Glutamatergic neuron (in vitro differentiated cells): ENCODE measurements at regions not wholly inside any gene's neighbourhood (a gene's known extent, or its start where the extent isn't known, plus 50 kb on each side); places are given as distances from the start of the nearest gene placed in this dataset.

Source experiments
- DNase-seq: peaks from one replicate; pipeline ENCODE4 v3.0.0; 2022
- H3K27ac Mint-ChIP-seq: one replicate; pipeline ENCODE4 v1.8.0; 2020; ENCODE audit warnings: mild to moderate bottlenecking, mixed read lengths, inconsistent platforms; ENCODE audit not compliant: unreplicated experiment
- H3K27me3 Mint-ChIP-seq: one replicate; pipeline ENCODE4 v1.8.0; 2020; ENCODE audit warnings: mild to moderate bottlenecking, moderate library complexity, mixed read lengths, inconsistent platforms; ENCODE audit not compliant: unreplicated experiment
- H3K36me3 Mint-ChIP-seq: one replicate; pipeline ENCODE4 v1.8.0; 2020; ENCODE audit warnings: mild to moderate bottlenecking, mixed read lengths, inconsistent platforms; ENCODE audit not compliant: unreplicated experiment
- H3K4me1 Mint-ChIP-seq: one replicate; pipeline ENCODE4 v1.8.0; 2020; ENCODE audit warnings: mild to moderate bottlenecking, low read depth, mixed read lengths, inconsistent platforms; ENCODE audit not compliant: unreplicated experiment
- H3K4me3 Mint-ChIP-seq: one replicate; pipeline ENCODE4 v1.8.0; 2020; ENCODE audit warnings: mild to moderate bottlenecking, mixed read lengths, inconsistent platforms; ENCODE audit not compliant: unreplicated experiment
- H3K9me3 Mint-ChIP-seq: one replicate; pipeline ENCODE4 v1.8.0; 2020; ENCODE audit warnings: mild to moderate bottlenecking, moderate library complexity, mixed read lengths, inconsistent platforms; ENCODE audit not compliant: unreplicated experiment
- TF ChIP-seq, protein P1 (sequence below): fragments of 200-600 bp; sonication (generic); IDR thresholded peaks from one replicate; pipeline ENCODE4 v1.5.0; 2021; ENCODE audit not compliant: partially characterized antibody, unreplicated experiment

DNA sequence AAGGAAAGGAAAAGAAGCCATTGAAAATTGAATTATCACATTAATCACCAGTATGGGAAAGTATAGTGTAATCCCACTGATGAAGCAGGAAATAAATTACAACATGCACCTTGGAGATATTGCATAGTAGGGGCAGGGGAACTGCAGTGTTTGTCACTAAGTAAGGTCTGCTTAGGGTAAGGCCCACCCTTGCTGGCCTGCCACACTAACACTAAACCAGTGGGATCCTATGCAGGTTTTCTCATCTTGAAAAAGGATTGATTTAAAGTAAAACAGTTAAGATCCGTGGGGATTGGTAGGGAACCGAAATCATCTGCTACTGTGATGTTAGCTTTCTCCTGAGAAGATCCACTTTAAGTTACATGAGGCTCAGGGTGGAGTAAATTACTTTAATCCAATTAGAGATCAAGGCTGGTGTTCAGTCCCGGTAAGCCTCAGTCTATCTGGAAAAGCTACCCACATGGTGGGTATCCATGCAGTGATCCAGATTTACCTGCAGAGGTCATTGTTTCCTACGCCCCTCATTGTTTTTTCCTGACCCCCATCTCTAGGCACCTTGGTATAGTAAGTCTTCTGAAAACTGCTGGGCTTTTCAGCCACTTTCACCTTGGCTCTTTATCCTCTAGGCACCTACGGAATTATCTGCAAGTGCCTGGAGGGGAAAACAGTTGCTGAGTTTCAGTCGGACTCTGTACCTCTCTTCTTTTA is 1014.9 kb upstream of the ATXN8OS start:
- no peaks in the 10 kb centered on the region for H3K36me3 Mint-ChIP-seq
- DNase-seq, result no peak
- H3K4me3 Mint-ChIP-seq, result no peak overlapping the region
- peaks cover 44% of the 10 kb centered on the region for H3K4me1 Mint-ChIP-seq
- peaks cover 2% of the 10 kb centered on the region for H3K9me3 Mint-ChIP-seq
- no peaks in the 10 kb centered on the region for H3K27me3 Mint-ChIP-seq
- TF ChIP-seq, protein P1, sequence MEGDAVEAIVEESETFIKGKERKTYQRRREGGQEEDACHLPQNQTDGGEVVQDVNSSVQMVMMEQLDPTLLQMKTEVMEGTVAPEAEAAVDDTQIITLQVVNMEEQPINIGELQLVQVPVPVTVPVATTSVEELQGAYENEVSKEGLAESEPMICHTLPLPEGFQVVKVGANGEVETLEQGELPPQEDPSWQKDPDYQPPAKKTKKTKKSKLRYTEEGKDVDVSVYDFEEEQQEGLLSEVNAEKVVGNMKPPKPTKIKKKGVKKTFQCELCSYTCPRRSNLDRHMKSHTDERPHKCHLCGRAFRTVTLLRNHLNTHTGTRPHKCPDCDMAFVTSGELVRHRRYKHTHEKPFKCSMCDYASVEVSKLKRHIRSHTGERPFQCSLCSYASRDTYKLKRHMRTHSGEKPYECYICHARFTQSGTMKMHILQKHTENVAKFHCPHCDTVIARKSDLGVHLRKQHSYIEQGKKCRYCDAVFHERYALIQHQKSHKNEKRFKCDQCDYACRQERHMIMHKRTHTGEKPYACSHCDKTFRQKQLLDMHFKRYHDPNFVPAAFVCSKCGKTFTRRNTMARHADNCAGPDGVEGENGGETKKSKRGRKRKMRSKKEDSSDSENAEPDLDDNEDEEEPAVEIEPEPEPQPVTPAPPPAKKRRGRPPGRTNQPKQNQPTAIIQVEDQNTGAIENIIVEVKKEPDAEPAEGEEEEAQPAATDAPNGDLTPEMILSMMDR, result no peak
- H3K27ac Mint-ChIP-seq, result peak overlapping the region; percentile 15

DNA sequence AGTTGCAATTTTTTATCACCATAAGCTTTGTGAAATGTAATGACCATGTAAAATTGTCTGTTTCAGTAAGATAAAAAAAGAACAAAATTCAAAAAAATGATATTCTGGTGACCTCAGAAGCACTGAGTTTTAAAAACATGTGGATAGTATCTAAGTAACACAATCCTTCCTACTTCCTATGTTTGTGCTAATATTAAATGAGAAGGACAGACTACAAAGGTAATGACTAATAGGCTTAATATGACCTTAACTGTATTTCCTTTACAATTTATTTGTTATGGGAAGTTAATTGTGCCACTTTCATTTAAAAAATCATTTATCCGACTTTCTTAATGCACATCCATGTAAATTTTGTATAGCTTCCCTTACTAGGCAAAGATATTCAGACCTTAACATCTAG is 1030.4 kb upstream of the ATXN8OS start:
- no peak for DNase-seq
- TF ChIP-seq, protein P1, result no peak
- Mint-ChIP-seq H3K9me3 (no peaks in the 10 kb centered on the region), H3K27me3 (no peaks in the 10 kb centered on the region), H3K4me3 (no peak overlapping the region), H3K36me3 (no peaks in the 10 kb centered on the region), H3K4me1 (no peaks in the 10 kb centered on the region), H3K27ac (no peak overlapping the region)

DNA sequence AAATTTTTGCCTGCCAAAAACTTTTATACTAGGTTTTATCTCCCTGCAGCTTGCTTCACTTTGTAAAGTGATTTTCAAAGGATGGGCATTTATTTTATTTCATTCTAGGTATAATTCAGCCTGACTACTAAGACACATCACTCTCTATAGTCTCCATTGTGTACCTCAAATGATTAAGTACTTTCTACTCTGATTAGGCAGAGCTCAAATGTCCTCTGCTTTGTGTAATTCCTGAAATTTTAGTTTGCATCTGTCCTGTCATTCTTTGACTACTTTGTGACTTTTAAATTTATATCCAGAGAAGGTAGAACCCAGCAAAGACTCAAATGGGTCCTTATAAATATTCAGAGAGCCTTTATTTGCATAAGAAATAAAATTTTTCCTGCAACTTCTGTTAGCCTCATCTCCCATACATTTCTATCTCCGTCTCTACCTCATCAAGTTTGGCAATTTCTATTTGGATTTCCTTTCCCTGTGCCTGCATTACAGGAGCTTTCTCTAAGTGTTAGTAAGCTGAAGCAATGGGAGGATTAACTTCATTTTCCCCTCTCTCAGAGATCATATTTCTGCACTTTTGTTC is 1038.0 kb upstream of the ATXN8OS start:
- Mint-ChIP-seq H3K4me1 (no peaks in the 10 kb centered on the region), H3K27ac (no peak overlapping the region)
- no peak for DNase-seq

DNA sequence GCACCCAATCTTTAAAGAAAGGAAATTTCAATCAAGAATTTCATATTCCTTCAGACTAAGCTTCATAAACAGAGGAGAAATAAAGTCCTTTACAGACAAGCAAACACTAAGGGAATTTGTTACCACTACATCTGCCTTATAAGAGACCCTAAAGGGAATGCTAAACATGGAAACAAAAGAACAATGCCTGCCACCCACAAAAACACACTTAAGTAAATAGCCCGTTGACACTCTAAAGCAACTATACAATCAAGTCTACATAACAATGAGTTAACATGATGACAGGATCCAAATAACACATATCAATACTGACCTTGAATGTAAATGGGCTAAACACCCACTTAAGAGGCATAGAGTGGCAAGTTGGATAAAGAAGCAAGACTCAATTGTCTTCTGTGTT is 1056.9 kb upstream of the ATXN8OS start:
- TF ChIP-seq, protein P1, result no peak
- H3K27me3 Mint-ChIP-seq, result no peaks in the 10 kb centered on the region
- no peak overlapping the region for H3K27ac Mint-ChIP-seq
- H3K36me3 Mint-ChIP-seq, result peaks cover 9% of the 10 kb centered on the region
- H3K4me3 Mint-ChIP-seq, result no peak overlapping the region
- no peaks in the 10 kb centered on the region for H3K4me1 Mint-ChIP-seq
- no peak for DNase-seq
- peaks cover 2% of the 10 kb centered on the region for H3K9me3 Mint-ChIP-seq

More for the DNA sequence above, 1038.0 kb upstream of the ATXN8OS start:
- Mint-ChIP-seq H3K4me3 (no peak overlapping the region), H3K36me3 (no peaks in the 10 kb centered on the region), H3K9me3 (no peaks in the 10 kb centered on the region), H3K27me3 (no peaks in the 10 kb centered on the region)
- TF ChIP-seq, protein P1, result no peak

DNA sequence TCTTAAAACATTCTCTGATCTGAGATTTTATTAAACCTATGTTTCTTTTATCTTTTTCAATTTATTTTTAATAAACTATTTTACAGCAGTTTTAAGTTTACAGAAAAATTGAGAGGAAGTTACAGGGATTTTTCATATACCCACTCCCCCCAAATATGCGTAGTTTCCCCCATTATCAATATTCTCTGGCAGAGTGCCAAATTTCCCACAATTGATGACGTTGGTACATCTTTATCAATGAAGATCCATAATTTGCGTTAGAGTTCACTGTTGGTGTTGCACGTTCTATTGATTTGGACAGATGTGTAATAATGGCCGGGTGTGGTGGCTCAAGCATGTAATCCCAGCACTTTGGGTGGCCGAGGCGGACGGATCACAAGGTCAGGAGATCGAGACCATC is 1063.0 kb upstream of the ATXN8OS start:
- TF ChIP-seq, protein P1, result no peak
- DNase-seq, result no peak
- Mint-ChIP-seq H3K27me3 (no peaks in the 10 kb centered on the region), H3K9me3 (no peaks in the 10 kb centered on the region), H3K4me3 (no peak overlapping the region), H3K36me3 (no peaks in the 10 kb centered on the region), H3K4me1 (no peaks in the 10 kb centered on the region), H3K27ac (no peak overlapping the region)
